HepG2 (cell line): ENCODE measurements at regions not wholly inside any gene's neighbourhood (a gene's known extent, or its start where the extent isn't known, plus 50 kb on each side); places are given as distances from the start of the nearest gene placed in this dataset.

Source experiments
- NFKB2 ChIP-seq: sonication (generic); formaldehyde crosslinking; IDR thresholded peaks from 2 replicates; pipeline ENCODE4 v1.4.0; 2020; ENCODE audit warnings: missing genetic modification reagents, borderline replicate concordance
- SSRP1 ChIP-seq: IDR thresholded peaks from 2 replicates; pipeline ENCODE4 v1.6.1; 2016; ENCODE audit warnings: control low read depth
- TFAP4 ChIP-seq: sonication (generic); IDR thresholded peaks from 2 replicates; pipeline ENCODE4 v1.6.1; 2016; ENCODE audit warnings: low read depth, borderline replicate concordance
- U2AF2 ChIP-seq: fragments of 200-400 bp; formaldehyde crosslinking; IDR thresholded peaks from 2 replicates; pipeline ENCODE4 v1.6.1; 2017; ENCODE audit warnings: low read depth, mild to moderate bottlenecking, low read length
- ZNF232 ChIP-seq: sonication (generic); formaldehyde crosslinking; IDR thresholded peaks from 2 replicates; pipeline ENCODE4 v1.4.0; 2020; ENCODE audit warnings: missing genetic modification reagents, borderline replicate concordance
- ZNF260 ChIP-seq: sonication (generic); formaldehyde crosslinking; IDR thresholded peaks from 2 replicates; pipeline ENCODE4 v1.4.0; 2020; ENCODE audit warnings: missing genetic modification reagents, low read depth, mild to moderate bottlenecking, borderline replicate concordance
- ZNF333 ChIP-seq: sonication (generic); formaldehyde crosslinking; IDR thresholded peaks from 2 replicates; pipeline ENCODE4 v1.4.0; 2020; ENCODE audit warnings: mild to moderate bottlenecking, missing genetic modification reagents, borderline replicate concordance
- ZNF883 ChIP-seq: sonication (generic); formaldehyde crosslinking; IDR thresholded peaks from 2 replicates; pipeline ENCODE4 v1.5.1; 2020; ENCODE audit warnings: mild to moderate bottlenecking, missing genetic modification reagents; ENCODE audit errors: not compliant biosample characterization
- ZSCAN12 ChIP-seq: sonication (generic); formaldehyde crosslinking; IDR thresholded peaks from 2 replicates; pipeline ENCODE4 v1.9.0; 2021; ENCODE audit warnings: mild to moderate bottlenecking, missing genetic modification reagents
- TF ChIP-seq, protein P1 (sequence below): sonication (generic); formaldehyde crosslinking; IDR thresholded peaks from 2 replicates; pipeline ENCODE4 v1.9.0; 2021; ENCODE audit warnings: mild to moderate bottlenecking, missing genetic modification reagents
- TF ChIP-seq, protein P2 (sequence below), 2 experiments: sonication (generic) in 1 of 2; formaldehyde crosslinking in 1 of 2; IDR thresholded peaks; 2 replicates each; pipeline versions ENCODE4 v1.4.0 to v1.6.1; 2018 to 2020; ENCODE audit warnings: missing genetic modification reagents in 2 of 2, borderline replicate concordance in 1 of 2, low read depth in 1 of 2, mild to moderate bottlenecking in 1 of 2, missing biosample characterization in 1 of 2
- TF ChIP-seq, protein P3 (sequence below): sonication (generic); formaldehyde crosslinking; IDR thresholded peaks from 2 replicates; pipeline ENCODE4 v1.4.0; 2020; ENCODE audit warnings: missing genetic modification reagents
- TF ChIP-seq, protein P4 (sequence below): sonication (generic); formaldehyde crosslinking; IDR thresholded peaks from 2 replicates; pipeline ENCODE4 v1.4.0; 2020; ENCODE audit warnings: mild to moderate bottlenecking, missing genetic modification reagents, borderline replicate concordance
- TF ChIP-seq, protein P5 (sequence below): sonication (generic); formaldehyde crosslinking; IDR thresholded peaks from 2 replicates; pipeline ENCODE4 v1.8.1; 2023; ENCODE audit warnings: mild to moderate bottlenecking, inconsistent platforms, moderate library complexity, missing genetic modification reagents, borderline replicate concordance

GRCh38 chr14:54138354-54139038 is 181.9 kb upstream of the BMP4 start (continued):
- TF ChIP-seq, protein P1, sequence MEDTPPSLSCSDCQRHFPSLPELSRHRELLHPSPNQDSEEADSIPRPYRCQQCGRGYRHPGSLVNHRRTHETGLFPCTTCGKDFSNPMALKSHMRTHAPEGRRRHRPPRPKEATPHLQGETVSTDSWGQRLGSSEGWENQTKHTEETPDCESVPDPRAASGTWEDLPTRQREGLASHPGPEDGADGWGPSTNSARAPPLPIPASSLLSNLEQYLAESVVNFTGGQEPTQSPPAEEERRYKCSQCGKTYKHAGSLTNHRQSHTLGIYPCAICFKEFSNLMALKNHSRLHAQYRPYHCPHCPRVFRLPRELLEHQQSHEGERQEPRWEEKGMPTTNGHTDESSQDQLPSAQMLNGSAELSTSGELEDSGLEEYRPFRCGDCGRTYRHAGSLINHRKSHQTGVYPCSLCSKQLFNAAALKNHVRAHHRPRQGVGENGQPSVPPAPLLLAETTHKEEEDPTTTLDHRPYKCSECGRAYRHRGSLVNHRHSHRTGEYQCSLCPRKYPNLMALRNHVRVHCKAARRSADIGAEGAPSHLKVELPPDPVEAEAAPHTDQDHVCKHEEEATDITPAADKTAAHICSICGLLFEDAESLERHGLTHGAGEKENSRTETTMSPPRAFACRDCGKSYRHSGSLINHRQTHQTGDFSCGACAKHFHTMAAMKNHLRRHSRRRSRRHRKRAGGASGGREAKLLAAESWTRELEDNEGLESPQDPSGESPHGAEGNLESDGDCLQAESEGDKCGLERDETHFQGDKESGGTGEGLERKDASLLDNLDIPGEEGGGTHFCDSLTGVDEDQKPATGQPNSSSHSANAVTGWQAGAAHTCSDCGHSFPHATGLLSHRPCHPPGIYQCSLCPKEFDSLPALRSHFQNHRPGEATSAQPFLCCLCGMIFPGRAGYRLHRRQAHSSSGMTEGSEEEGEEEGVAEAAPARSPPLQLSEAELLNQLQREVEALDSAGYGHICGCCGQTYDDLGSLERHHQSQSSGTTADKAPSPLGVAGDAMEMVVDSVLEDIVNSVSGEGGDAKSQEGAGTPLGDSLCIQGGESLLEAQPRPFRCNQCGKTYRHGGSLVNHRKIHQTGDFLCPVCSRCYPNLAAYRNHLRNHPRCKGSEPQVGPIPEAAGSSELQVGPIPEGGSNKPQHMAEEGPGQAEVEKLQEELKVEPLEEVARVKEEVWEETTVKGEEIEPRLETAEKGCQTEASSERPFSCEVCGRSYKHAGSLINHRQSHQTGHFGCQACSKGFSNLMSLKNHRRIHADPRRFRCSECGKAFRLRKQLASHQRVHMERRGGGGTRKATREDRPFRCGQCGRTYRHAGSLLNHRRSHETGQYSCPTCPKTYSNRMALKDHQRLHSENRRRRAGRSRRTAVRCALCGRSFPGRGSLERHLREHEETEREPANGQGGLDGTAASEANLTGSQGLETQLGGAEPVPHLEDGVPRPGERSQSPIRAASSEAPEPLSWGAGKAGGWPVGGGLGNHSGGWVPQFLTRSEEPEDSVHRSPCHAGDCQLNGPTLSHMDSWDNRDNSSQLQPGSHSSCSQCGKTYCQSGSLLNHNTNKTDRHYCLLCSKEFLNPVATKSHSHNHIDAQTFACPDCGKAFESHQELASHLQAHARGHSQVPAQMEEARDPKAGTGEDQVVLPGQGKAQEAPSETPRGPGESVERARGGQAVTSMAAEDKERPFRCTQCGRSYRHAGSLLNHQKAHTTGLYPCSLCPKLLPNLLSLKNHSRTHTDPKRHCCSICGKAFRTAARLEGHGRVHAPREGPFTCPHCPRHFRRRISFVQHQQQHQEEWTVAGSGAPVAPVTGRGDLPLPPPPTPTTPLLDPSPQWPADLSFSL (CRISPR knock-in tag), result no peak
- TF ChIP-seq ZNF260 (CRISPR knock-in tag), result no peak
- TF ChIP-seq, protein P2, sequence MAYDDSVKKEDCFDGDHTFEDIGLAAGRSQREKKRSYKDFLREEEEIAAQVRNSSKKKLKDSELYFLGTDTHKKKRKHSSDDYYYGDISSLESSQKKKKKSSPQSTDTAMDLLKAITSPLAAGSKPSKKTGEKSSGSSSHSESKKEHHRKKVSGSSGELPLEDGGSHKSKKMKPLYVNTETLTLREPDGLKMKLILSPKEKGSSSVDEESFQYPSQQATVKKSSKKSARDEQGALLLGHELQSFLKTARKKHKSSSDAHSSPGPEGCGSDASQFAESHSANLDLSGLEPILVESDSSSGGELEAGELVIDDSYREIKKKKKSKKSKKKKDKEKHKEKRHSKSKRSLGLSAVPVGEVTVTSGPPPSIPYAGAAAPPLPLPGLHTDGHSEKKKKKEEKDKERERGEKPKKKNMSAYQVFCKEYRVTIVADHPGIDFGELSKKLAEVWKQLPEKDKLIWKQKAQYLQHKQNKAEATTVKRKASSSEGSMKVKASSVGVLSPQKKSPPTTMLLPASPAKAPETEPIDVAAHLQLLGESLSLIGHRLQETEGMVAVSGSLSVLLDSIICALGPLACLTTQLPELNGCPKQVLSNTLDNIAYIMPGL (CRISPR knock-in tag; IDR thresholded peaks at IDR 0.05; ENCODE audit: borderline replicate concordance in 1 of 2, low read depth in 1 of 2), result peak in 1 of 2 experiments; percentile 38; a peak in 1 of 4 replicates
- TF ChIP-seq ZNF232 (CRISPR knock-in tag), result peak; percentile 58; the same call in 1 of the 2 replicates
- TF ChIP-seq, protein P3, sequence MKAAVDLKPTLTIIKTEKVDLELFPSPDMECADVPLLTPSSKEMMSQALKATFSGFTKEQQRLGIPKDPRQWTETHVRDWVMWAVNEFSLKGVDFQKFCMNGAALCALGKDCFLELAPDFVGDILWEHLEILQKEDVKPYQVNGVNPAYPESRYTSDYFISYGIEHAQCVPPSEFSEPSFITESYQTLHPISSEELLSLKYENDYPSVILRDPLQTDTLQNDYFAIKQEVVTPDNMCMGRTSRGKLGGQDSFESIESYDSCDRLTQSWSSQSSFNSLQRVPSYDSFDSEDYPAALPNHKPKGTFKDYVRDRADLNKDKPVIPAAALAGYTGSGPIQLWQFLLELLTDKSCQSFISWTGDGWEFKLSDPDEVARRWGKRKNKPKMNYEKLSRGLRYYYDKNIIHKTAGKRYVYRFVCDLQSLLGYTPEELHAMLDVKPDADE (CRISPR knock-in tag), result no peak
- TF ChIP-seq NFKB2 (CRISPR knock-in tag), result no peak
- peak; percentile 62; the same call in 1 of the 2 replicates for TF ChIP-seq SSRP1 (CRISPR knock-in tag)
- no peak for TF ChIP-seq U2AF2
- TF ChIP-seq, protein P4, sequence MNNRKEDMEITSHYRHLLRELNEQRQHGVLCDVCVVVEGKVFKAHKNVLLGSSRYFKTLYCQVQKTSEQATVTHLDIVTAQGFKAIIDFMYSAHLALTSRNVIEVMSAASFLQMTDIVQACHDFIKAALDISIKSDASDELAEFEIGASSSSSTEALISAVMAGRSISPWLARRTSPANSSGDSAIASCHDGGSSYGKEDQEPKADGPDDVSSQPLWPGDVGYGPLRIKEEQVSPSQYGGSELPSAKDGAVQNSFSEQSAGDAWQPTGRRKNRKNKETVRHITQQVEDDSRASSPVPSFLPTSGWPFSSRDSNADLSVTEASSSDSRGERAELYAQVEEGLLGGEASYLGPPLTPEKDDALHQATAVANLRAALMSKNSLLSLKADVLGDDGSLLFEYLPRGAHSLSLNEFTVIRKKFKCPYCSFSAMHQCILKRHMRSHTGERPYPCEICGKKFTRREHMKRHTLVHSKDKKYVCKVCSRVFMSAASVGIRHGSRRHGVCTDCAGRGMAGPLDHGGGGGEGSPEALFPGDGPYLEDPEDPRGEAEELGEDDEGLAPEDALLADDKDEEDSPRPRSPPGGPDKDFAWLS (CRISPR knock-in tag), result no peak
- peak; percentile 94 for TF ChIP-seq TFAP4
- TF ChIP-seq ZNF333 (CRISPR knock-in tag), result no peak
- no peak for TF ChIP-seq ZNF883 (CRISPR knock-in tag)
- TF ChIP-seq ZSCAN12 (CRISPR knock-in tag), result no peak
- TF ChIP-seq, protein P5, sequence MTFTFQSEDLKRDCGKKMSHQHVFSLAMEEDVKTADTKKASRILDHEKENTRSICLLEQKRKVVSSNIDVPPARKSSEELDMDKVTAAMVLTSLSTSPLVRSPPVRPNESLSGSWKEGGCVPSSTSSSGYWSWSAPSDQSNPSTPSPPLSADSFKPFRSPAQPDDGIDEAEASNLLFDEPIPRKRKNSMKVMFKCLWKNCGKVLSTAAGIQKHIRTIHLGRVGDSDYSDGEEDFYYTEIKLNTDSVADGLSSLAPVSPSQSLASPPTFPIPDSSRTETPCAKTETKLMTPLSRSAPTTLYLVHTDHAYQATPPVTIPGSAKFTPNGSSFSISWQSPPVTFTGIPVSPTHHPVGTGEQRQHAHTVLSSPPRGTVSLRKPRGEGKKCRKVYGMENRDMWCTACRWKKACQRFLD (CRISPR knock-in tag), result no peak
